ENCODE measurements at regions not wholly inside any gene's neighbourhood (a gene's known extent, or its start where the extent isn't known, plus 50 kb on each side); places are given as distances from the start of the nearest gene placed in this dataset.

GRCh38 chr21:14870853-14871149 lies 194.0 kb downstream of the NRIP1 start:
- peaks cover 12 to 13% of the 10 kb centered on the region in 2 donors for H3K4me1 ChIP-seq
- no peaks in the 10 kb centered on the region for H3K9me3 ChIP-seq
- intact Hi-C loops (cut with DNase I), result no loop called here
- TF ChIP-seq CTCF (IDR thresholded peaks at IDR 0.05) (no peak), POLR2A (IDR thresholded peaks at IDR 0.05) (no peak)
- H3K27ac ChIP-seq, result no peak overlapping the region
- no peaks in the 10 kb centered on the region for H3K27me3 ChIP-seq
- WGBS, 2 donors, result 76 to 77% methylated on average over 2 of the region's 2 CpGs
- DNase-seq, result no peak
- no peak overlapping the region for H3K4me3 ChIP-seq (replicated peaks in 1 of 3)
- no peaks in the 10 kb centered on the region for H3K36me3 ChIP-seq

- intact Hi-C loops (cut with DNase I), result no loop called here
- no peaks in the 10 kb centered on the region for H3K27me3 ChIP-seq
- 70 to 75% methylated on average over 5 of the region's 5 CpGs for WGBS, 2 donors
- peaks cover 6 to 7% of the 10 kb centered on the region in 2 donors for H3K4me1 ChIP-seq
- DNase-seq, result no peak
- H3K27ac ChIP-seq, result no peak overlapping the region
- no peak for TF ChIP-seq POLR2A (IDR thresholded peaks at IDR 0.05)
- no peak for TF ChIP-seq CTCF (IDR thresholded peaks at IDR 0.05)
- no peaks in the 10 kb centered on the region for H3K36me3 ChIP-seq
- no peaks in the 10 kb centered on the region for H3K9me3 ChIP-seq
- no peak overlapping the region for H3K4me3 ChIP-seq (replicated peaks in 1 of 3)
Measured at GRCh38 chr21:14869984-14870852, 194.6 kb downstream of the NRIP1 start.

DNA sequence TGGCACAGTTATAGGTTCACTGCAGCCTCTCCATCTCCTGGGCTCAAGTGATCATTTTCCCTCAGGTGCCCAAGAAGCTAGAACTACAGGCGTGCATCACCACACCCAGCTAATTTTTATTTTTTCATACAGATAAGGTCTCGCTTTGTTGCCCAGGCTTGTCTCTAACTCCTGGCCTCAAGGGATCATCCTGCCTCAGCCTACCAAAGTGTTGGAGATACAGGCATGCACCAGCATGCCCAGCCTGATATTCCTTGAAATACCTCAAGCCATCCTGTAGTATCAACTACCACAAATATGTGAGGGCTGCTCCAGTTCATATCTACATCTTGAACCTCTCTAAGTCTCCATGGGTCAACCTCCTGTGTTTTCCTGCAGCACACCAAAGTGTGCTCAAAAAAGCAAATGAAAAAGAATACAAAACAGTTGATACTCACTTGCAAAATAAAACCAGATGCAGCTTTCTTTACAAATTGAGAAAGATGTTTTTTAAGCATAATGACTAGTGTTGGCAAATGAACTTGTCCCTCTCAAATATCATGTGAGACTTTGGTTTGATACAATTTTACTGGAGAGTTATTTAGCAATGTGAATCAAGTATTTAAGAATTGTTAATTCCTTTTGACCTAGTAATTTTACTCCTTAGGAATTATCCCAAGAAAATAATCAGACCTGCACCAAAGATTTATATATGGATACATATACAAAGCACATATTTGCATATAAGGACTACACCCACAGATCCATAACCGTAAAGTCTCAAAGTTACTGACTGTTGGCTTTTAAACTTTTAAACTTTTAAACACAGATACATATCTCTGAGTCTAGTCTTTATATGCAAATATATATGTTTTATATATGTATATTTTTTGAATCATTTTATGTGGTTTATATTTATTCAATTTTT lies 197.7 kb downstream of the NRIP1 start:
- WGBS, 2 donors, result 94% methylated on average over 3 of the region's 3 CpGs
- Histone ChIP-seq H3K9me3 (no peaks in the 10 kb centered on the region), H3K4me3 (replicated peaks in 1 of 3) (no peak overlapping the region), H3K36me3 (no peaks in the 10 kb centered on the region), H3K27me3 (no peaks in the 10 kb centered on the region), H3K4me1 (peaks cover 0 to 6% of the 10 kb centered on the region in 2 donors), H3K27ac (no peak overlapping the region)
- DNase-seq, result no peak
- TF ChIP-seq POLR2A (IDR thresholded peaks at IDR 0.05), result no peak
- TF ChIP-seq CTCF (IDR thresholded peaks at IDR 0.05), result no peak
- intact Hi-C loops (cut with DNase I), result no loop called here

GRCh38 chr21:14864211-14865021 lies 200.4 kb downstream of the NRIP1 start:
- intact Hi-C loops (cut with DNase I), result loop anchor here (5.0 kb wide), 1 partner anchor 623 kb away; no protein-coding TSS in a partner anchor
- peak; percentile 37 to 44 for DNase-seq
- WGBS, 2 donors, result 37 to 48% methylated on average over 9 of the region's 9 CpGs
- H3K9me3 ChIP-seq, result no peaks in the 10 kb centered on the region
- H3K36me3 ChIP-seq, result no peaks in the 10 kb centered on the region
- H3K27me3 ChIP-seq, result no peaks in the 10 kb centered on the region
- H3K4me3 ChIP-seq (replicated peaks in 1 of 3), result no peak overlapping the region
- H3K4me1 ChIP-seq, result peaks cover 0 to 6% of the 10 kb centered on the region in 2 donors
- H3K27ac ChIP-seq, result no peak overlapping the region
- TF ChIP-seq CTCF (IDR thresholded peaks at IDR 0.05) (peak in 3 of 6 experiments; percentile 18 to 34 (median 21)), POLR2A (IDR thresholded peaks at IDR 0.05) (no peak)
